ENCODE measurements at regions not wholly inside any gene's neighbourhood (a gene's known extent, or its start where the extent isn't known, plus 50 kb on each side); places are given as distances from the start of the nearest gene placed in this dataset.

DNA sequence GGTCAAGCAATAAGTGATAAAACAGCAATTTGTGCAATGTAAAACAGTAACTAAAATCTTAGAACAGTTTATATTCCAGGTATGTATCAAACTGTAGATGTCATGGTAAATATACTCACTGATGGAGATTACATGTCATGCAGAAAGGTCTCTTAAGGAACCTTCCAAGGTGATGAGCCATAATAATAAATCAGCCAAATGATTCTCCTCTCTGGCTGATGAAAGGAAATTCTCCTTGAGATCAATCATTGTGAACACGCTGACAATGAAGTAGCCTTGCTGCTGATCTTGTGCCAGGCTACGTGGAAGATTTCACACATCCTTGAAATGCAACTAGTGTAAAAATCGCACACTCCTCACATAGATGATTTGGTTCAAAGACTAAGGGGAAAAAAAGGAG lies 392.5 kb upstream of the CDH7 start:
- TF ChIP-seq, protein P1, sequence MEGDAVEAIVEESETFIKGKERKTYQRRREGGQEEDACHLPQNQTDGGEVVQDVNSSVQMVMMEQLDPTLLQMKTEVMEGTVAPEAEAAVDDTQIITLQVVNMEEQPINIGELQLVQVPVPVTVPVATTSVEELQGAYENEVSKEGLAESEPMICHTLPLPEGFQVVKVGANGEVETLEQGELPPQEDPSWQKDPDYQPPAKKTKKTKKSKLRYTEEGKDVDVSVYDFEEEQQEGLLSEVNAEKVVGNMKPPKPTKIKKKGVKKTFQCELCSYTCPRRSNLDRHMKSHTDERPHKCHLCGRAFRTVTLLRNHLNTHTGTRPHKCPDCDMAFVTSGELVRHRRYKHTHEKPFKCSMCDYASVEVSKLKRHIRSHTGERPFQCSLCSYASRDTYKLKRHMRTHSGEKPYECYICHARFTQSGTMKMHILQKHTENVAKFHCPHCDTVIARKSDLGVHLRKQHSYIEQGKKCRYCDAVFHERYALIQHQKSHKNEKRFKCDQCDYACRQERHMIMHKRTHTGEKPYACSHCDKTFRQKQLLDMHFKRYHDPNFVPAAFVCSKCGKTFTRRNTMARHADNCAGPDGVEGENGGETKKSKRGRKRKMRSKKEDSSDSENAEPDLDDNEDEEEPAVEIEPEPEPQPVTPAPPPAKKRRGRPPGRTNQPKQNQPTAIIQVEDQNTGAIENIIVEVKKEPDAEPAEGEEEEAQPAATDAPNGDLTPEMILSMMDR (IDR thresholded peaks at IDR 0.05; ENCODE audit: low read length), result no peak
- no peak for TF ChIP-seq EZH2 (optimal IDR thresholded peaks at IDR 0.05; ENCODE audit: low read depth, low read length)
- no peak for TF ChIP-seq EZH2phosphoT487 (IDR thresholded peaks at IDR 0.05; ENCODE audit: low read length)

Data from MM.1S (cell line).